NCI-H446 treated with DMSO at 0.1 percent for 48 hours (cell line): ENCODE measurements at regions not wholly inside any gene's neighbourhood (a gene's known extent, or its start where the extent isn't known, plus 50 kb on each side); places are given as distances from the start of the nearest gene placed in this dataset.
A peak's percentile ranks its signal among the peaks of the same experiment; 100 is the strongest.
"Not testable (repeated sequence)": the region's sequence is repeated elsewhere in the genome, so short reads cannot be mapped to it uniquely, and the experiment has no call there.

Source experiments
- DNase-seq: peaks from one replicate; lab custom pipeline; 2025; lab: John Stamatoyannopoulos, UW

- no peak for DNase-seq
Observed at GRCh38 chr3:72082186-72082715, 297.3 kb upstream of the PROK2 start.

GRCh38 chr3:72081471-72082185 lies 296.7 kb upstream of the PROK2 start:
- DNase-seq = no peak

GRCh38 chr3:72080800-72081199 lies 295.9 kb upstream of the PROK2 start:
- no peak for DNase-seq

- no peak for DNase-seq
Observed at GRCh38 chr3:72080095-72080494, 295.1 kb upstream of the PROK2 start.

- no peak for DNase-seq
Observed at GRCh38 chr3:72079369-72079872, 294.5 kb upstream of the PROK2 start.

DNA sequence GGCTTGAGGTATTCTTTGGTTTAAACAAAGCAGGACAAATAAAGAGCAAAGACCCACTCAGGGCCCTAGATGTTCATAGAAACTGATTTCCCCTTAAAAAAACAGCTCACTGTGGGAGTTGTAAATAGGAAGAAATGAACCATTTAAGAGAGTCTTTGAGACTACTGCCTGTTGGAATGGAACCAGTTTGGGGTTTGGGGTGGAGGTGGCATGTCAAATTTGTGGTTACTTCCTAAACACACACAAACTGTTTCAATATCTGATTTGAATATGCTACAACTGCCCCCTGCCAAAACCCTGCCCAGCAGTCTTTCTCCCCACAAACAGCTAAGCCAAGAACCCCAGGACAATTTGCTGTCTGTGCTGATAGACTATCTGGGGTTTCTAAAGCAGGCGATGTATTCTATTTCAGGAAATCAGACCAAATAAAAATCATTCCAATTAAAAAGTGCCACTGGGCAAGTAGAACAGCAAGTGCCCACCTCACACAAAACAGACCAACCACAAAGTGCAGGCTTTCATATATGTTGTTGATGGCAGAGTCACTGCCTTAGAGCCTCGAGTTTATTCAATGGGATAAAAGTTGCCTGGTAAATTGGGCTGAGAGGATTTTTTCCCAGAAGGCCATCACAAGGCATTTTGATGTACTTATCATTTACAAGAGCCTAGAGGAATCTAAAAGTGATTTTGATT lies 293.9 kb upstream of the PROK2 start:
- DNase-seq = no peak

- no peak for DNase-seq
Observed at GRCh38 chr3:72077473-72078259, 292.7 kb upstream of the PROK2 start.

DNA sequence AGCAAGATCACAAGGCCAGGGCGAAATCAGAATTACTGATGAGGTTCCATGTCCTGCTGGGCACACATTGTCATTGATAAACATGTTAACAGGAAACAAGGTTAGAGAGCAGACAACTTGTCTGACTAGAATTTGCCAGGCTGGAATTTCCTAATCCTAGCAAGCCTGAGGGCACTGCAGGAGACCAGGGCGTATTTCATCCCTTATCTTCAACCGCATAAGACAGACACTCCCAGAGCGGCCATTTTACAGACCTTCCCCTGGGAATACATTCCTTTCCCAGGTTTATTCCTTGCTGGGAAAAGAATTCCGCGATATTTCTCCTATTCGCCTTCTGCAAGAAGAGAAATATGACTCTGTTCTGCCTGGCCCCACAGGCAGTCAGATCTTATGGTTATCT lies 290.9 kb upstream of the PROK2 start:
- not testable (repeated sequence) for DNase-seq

DNA sequence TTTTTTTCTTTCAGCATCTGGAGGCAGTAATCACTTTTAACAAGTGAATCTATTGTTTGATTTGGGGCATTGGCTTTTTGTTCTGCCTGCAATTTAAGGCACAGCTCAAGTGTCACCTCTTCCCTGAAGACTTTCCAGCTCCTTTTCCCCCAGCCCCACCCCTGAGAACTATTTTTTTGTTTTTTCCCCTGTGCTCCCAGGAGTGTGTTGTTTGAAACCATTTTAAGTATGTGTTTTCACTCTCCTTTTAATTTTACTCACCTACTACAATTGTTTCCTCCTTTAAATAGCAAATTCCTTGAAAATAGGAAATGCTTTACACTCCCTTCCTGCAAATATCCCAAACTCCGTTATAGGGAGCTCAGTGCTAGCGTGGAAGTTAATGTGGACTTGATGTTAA lies 286.7 kb upstream of the PROK2 start:
- no peak for DNase-seq

- DNase-seq = no peak
Observed at GRCh38 chr3:72070005-72070404, 285.1 kb upstream of the PROK2 start.

GRCh38 chr3:72069543-72069942 lies 284.6 kb upstream of the PROK2 start:
- no peak for DNase-seq

GRCh38 chr3:72068621-72069020 lies 283.7 kb upstream of the PROK2 start:
- no peak for DNase-seq

- DNase-seq = no peak
Observed at GRCh38 chr3:72067721-72068120, 282.8 kb upstream of the PROK2 start.

- DNase-seq = no peak
Observed at GRCh38 chr3:72065872-72066641, 281.1 kb upstream of the PROK2 start.

DNA sequence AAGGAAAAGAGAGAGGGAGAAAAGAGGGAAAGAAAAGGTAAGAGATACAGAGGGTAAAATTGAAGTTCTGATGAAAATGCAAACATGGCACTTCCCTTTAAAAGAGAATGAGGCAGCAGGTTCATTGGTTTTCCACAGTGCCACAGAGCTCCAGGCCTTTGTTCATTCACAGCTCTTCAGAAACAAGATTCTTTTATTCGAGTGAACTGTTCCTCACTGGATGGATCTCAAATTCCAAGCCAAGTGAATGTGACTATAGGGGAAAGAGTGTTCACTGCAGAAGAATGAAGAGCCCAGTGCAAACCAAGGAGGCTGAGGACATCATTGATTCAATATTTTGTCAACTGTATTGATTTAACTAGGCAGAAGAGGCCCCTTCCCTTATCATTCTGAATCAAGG lies 280.3 kb upstream of the PROK2 start:
- no peak for DNase-seq

DNA sequence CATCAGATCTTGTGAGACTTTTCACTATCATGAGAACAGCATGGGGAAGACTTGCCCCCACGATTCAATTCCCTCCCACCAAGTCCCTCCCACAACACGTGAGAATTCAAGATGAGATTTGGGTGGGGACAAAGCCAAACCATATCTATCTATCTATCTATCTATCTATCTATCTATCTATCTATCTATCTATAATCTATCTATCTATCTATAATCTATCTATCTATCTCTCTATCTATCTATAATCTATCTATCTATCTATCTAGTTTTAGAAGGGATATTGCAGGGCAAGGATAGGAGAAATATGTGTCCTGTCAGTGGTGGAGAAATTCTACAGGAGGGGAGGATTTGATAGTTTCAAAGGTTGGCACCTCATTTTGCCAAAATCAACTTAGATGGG lies 279.8 kb upstream of the PROK2 start:
- DNase-seq = not testable (repeated sequence)

- no peak for DNase-seq
Observed at GRCh38 chr3:72062017-72062416, 277.1 kb upstream of the PROK2 start.

GRCh38 chr3:72060447-72061034 lies 275.6 kb upstream of the PROK2 start:
- DNase-seq = no peak

DNA sequence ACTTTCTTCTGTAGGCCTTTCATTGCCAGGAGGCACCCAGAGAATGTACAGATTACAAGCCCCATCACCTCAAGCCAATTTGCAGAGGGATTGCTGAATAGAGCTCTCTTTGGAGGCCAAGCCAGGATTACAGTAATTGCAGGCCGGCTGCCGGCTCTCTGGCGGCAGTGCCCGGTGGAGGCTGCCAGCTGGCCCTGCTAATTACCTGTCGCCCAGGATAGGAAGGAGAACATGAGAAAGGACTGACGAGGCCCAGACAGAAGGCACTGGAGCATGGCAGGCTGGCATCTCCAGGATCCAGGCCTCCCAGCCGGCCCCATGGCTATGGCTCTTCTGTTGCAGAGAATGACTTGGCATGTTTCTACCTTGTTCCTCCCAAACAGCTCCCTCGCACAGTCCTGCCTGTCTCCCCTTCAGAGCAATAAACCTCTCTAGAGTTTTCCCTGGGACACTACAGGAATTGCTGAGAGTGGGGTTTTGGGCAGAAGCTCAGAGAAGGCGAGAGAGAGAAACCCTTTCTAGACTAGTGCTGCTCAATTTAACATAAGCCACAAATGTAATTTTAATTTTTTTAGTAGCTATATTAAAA lies 273.6 kb upstream of the PROK2 start:
- peak; percentile 87 for DNase-seq

DNA sequence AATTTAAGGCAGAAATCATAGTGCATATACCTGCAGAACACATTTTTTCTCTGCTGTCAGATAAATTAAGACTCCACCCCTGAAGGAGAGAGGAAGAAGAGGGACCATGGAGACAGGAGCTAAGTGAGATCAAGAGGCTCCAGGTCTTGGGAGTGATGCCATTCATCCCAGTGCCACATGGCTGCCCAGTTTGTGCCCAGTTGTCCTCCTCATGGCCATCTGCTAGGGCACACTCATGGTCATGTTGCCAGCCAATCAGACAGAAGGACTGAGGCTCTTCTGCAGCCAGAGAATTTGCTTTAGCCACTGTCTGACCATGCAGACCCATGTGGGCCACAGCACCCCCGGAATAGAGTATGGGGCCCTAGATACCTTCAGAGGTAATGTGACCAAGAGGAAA lies 270.5 kb upstream of the PROK2 start:
- no peak for DNase-seq

GRCh38 chr3:72054976-72055375 lies 270.0 kb upstream of the PROK2 start:
- no peak for DNase-seq
